ENCODE measurements at regions not wholly inside any gene's neighbourhood (a gene's known extent, or its start where the extent isn't known, plus 50 kb on each side); places are given as distances from the start of the nearest gene placed in this dataset.

DNA sequence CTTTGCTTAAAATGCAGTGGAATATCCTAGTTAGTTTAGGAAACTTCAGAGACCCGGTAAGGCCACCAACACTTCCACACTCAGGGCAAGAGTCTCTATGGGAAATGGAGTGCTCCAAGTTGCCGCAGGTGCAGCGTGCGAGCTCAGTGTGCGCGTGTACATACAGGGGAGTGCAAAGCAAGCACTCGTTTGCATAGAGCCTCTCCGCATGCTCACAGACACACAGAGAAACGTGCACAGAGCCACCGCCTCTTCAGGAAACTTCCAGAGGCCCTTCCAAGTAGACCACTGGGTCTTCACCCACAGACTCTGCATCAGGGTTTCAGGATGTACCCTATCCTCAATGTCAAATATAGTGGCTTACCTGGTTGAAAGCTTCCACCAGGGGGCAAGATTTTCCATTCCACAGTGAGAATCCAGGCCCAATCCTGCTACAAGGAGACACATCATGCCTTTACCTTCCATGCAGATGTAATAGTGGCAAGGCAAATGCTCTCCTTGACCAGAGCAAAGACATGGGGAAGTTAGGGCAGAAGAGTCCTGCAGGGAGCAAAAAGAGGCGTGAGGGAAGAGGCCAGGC, 513.0 kb upstream of the MYT1L start:
- no peak for DNase-seq

DNA sequence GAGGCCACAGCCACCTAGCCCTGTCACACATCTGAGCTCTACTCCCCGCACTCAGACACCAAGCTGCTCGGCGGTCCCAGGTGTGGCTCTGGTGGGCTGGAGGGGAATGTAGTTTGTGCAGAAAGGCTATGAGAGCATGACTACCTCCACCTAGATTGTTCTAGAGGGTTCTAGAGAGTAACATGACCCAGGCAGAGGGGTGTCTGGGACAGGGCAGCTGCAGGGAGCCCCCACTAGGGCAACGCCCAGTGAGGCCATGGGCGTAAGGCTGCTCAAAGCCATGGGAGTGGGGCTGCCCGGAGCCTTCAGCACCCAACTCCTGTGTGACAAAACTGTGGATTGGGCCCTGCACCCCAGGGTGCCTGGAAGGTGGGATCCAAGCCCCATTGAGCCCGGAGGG, 511.4 kb upstream of the MYT1L start:
- no peak for DNase-seq

DNA sequence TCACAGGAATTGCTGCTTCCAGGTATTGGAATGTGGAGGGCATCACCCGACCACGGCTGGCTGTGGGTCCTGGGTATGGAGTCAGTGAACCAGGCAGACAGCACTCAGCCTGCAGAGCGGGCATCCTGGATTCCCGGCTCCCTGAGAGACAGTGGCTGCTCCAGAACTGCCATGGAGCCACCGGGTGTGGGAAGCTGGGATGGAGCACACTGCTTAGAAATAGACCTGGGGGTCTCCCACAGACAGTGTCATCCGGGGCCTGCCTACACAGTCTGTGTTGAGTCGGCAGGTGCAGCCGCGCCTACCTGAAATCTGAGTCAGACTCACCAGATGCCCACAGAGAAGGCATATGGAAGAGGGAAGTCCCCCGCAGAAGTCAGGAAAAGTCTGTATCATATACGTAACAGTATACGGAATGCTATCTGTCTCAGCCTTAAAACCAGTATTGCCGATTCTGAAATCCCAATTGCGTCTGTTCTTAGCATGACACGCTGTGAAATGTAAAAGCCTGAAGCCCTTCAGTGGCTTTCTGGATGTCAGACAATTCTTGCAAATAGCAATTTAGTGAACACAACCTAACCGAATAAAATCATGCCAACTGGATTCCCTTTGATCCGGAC, 509.7 kb upstream of the MYT1L start:
- DNase-seq, result no peak

DNA sequence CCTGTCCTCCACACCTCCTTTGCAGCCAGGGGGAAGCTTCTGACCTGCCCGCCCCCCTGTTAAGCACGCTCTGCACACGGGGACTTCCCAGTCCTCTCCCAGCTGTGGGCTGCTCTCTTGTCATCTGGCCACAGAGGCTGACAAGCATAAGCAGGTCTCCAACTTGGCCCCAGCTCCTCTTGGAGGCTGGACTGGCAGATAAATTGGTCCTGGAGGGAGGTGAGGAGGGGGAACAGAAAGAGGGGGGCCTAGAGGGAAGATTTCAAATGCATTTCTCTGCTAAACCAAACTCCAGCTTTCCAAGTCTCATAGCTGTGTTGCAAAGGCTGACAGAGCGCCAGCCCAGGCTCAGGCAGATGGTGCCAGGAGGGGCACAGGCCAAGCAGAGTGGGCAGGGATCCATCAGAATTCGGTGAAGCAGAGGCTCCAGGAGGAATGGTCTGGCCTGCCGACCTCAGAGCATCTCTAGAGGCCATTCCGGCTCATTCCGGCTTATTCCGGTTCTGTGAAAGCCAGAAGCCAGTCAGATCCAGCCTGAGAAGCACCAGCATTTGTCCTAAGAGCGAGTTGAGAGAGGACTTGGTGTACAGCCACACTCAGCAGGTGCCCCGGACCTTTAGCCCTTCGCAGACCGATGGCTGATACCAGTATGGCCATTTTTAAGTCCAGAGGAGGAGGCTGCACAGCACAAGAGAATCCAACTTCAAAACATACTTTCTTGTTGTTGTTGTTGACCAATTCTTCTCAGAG, 508.9 kb upstream of the MYT1L start:
- no peak for DNase-seq

DNA sequence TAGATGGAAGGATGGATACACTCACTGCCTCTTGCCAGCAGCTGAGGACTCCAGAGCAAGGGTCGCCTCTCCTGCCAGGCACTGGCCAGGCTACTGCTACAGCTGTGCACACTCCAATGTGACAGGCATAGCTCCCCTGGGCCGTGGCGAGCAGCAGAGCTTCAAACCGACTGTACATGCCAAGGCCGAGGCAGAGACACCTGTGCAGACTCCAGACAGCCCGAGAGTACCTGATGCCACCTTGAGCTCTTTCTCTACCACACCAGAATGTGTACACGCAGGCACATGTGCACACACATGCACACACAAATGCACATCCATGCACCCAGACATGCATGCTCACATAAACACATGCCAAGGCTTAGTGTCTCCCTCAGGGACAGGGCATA, 508.3 kb upstream of the MYT1L start:
- DNase-seq, result no peak

DNA sequence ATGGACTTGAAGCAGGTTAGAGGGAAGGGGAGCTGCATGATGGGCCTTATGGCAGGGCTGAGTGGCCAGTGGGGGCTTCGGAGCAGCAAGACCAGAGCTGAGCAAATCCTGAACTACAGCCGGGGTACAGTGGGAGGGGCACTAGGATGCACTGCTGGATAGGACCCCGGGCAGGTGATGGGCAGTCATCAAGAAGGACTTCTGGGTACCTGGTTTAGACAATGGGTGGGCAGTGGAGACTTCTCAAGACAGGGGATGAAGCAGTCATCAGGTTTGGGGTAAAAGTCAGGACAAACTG, 507.4 kb upstream of the MYT1L start:
- no peak for DNase-seq

DNA sequence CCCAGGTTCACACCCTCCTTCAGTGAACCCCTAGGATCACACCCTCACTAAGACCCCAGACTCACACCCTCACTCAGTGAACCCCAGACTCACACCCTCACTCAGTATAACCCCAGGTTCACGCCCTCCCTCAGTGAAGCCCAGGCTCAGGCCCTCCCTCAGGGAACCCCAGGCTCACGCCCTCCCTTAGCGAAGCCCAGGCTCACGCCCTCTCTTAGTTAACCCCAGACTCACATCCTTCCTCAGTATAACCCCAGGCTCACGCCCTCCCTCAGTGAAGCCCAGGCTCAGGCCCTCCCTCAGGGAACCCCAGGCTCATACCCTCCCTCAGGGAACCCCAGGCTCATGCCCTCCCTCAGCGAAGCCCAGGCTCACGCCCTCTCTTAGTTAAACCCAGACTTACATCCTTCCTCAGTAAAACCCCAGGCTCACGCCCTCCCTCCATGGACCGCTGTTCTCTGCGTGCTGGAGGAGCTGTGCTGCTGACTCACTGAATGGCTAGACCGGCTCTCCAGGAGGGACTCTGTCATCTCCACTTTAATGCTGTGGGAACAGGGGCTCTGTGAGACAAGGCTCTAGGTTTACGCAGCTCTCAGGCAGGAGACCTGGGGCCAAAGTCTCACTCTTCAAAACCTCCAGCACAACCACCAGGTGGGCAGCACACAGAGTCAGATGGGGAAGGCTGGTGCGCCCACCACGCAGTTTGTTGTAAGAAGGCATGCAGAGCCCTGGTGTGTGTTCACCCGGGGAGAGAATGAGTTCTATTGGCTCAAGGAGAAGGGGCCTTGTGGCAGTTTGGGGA, 506.9 kb upstream of the MYT1L start:
- DNase-seq, result no peak

DNA sequence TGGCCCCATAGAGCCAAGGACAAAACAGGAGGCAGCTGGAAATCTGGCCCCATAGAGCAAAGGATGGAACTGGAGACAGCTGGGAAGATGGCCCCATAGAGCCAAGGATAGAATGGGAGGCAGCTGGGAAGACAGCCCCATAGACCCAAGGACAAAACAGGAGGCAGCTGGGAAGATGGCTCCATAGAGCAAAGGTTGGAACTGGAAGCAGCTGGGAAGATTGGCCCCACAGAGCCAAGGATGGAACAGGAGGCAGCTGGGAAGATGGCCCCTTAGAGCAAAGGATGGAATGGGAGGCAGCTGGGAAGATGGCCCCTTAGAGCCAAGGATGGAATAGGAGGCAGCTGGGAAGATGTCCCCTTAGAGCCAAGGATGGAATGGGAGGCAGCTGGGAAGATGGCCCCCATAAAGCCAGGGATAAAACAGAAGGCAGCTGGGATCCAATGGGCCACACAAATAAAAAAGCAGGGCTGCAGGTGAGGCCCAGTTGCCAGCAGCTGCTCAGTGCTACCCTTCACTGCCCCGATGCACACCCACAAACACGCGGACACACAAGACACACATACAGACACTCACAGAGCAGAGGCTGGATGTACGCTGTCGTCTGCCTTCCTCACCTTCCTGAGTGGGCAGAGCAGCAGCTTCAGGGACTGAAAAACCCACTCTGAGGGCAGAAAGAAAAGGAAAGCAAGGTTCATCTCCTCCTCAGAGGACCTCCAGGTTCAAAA, 505.4 kb upstream of the MYT1L start:
- DNase-seq, result no peak

DNA sequence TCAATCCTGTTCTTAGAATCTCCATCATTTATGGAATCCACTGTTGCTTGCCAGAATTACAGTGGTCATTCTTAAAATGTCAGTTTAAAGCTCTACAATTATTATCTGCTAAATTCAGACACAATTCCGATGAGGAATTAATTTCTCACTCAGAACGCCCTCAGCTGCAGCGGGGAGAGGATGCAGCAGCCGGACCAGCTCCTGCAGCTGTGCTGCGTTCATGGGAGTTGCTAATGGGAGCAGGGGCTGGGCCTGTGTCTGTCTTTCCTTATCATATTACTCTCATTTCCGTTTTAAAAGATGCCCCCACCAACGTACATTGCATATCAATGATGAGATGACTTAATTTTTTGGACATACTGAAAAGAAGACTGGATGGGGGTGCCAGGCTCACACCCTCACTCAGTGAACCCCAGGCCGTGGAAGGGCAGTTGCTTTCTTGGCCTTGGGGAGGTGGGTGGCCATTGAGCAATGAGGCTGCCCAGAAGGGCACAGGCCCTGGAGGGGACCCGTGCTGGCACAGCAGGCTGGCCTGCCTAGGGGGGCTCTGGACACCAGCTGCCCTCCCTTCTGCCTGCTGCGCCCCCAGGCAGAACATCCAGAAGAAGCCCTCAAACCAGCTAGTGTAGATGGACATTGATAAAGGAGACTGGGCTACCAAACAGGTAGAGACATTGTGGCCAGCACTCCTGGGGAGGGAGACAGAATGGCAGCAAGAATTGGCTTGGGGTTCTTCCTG, 503.6 kb upstream of the MYT1L start:
- no peak for DNase-seq

DNA sequence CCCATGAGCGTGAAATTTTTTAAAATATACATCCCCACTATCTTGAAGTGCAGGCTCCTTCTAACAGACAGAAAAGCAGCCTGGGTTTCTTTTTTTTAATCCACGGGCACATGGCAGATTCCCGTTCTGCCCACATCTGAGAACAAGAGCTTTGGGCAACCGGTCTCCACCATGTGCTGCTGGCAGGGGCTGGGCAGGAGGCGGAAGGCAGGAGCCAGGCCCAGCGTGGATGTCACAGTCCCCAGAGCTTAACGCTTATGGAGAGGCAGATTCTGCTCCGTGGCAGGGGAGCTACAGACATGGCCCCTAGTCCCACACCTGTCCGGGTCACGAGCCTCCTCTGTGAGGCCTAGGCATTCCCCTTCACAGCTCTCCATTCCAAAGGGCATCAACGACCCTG, 503.0 kb upstream of the MYT1L start:
- no peak for DNase-seq

DNA sequence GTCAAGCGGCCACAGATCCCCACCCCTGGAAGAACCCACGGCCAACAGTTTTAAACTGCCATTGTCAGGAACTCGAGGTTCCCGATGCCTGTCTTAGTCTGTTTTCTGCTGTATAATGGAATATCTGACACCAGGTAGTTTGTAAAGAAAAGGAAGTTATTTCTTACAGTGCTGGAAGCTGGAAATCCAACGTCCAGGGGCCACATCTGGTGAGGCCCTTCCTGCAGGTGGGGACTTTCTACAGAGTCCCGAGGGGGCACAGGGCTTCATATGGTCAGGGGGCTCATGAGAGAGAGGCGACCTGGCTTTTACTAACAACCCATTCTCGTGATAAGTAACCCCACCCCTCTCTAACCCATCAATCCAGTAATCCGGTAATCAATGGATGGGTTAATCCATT, 501.6 kb upstream of the MYT1L start:
- DNase-seq, result no peak

DNA sequence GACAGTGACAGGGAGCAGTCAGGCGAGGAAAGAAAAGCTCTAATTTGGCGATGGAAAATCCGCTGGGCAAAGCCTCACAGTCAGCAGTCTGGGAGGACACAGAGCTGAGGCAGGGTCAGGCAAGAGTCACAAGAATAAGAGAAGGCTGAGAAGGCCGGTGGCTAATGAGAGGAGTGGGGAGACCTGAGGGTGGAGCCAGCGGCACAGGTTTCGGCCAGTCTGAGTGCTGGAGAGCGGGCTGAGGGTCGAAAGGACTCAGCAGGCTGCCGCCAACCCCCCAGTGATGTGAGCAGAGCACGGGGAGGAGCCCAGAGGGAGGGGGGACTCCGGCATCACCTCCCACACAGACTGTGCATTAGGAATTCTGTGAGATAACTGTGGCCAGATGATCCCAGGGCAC, 500.6 kb upstream of the MYT1L start:
- DNase-seq, result no peak

DNA sequence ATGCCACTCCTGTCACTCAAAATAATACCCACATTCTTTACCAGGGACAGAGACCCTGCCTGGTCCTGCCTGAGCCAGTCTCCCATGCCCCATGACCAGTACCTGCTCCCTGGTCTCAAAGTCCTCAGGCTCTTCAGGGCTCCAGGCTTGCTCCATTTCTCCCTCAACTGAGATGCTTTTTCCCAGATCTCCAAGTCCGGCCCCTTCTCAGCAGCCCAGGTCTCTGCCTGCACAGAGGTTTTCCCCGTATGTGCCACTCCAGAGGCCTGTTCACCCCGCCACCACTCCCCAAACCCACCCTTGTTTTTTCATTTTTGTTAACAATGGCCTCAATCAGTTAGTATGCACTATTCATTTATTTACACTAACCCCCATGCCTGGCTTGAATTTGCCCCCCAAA, 499.5 kb upstream of the MYT1L start:
- no peak for DNase-seq

DNA sequence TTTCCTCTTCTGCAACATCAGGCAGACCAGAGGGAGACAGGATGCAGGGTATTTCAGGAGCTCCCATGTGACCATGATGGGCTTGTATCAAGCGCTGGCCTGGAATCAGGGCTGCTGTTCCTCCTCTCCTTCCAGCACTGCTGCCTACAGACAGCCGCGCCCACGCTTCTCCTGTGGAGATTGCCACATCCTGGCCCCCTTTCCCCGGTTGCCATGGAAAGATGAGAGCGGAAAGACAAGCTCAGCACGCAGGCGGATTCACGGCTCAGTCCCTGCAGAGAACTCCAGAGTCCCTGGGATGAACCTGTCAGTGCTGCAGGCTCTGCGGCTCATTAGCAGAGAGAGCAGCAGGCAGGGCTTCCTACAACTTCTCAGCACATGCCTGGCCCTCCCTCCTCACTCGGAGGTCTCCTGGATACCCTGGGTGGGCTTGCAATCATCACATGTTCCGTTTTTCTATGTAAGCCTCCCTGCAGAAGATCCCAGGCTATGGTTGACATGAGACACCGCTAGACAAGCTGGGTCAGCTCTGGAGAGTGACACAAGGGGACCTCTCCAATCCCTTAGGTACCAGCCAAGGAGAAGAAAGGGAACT, 497.8 kb upstream of the MYT1L start:
- no peak for DNase-seq

DNA sequence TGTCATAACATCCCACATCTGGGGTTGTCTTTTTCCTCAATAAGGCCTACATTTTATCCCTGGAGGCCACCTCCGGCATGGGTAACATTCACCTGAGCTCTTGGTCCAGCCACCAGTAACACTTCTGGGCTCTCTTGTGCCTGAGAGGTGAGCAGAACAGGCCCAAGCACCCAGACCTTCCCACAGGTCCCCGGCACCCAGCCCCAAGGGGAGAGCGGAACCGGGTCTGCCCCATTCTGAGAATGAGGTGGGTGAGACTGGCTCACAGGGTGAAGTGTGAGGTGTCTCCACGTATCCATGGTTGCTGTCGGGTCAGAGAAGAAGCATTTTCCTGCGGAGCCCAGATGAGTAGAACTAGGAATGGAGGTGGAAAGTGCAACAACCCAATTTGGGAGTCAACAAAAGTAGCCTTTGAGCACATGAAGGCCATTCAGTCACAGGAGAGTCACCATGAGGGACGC, 496.7 kb upstream of the MYT1L start:
- no peak for DNase-seq

DNA sequence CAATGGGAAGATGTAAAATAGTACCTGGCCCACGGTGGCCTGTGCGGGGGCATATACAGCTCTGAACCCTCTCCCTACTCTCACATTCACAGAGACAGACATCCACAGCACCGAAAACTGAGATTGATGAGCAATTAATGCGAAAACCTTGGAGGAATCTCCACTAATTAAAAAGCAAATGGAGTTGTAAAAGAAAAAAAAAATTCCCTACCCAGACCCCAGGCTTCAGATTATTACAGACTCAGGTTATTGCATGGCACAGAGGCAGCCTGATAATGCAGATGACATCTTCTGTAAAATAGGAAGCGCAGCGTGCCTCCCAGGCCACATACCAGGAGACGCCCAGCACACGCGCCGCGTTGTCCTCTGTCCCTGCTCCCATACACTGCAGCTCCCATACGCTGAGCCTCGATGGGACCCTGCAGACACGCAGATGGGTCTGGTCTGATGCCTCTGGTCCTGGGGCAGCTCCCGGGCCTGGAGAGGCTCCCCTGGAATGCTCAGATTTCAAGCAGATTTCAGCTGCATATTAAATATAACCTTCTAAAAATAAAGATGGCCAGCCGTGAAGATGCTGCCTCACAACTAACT, 496.1 kb upstream of the MYT1L start:
- DNase-seq, result no peak

DNA sequence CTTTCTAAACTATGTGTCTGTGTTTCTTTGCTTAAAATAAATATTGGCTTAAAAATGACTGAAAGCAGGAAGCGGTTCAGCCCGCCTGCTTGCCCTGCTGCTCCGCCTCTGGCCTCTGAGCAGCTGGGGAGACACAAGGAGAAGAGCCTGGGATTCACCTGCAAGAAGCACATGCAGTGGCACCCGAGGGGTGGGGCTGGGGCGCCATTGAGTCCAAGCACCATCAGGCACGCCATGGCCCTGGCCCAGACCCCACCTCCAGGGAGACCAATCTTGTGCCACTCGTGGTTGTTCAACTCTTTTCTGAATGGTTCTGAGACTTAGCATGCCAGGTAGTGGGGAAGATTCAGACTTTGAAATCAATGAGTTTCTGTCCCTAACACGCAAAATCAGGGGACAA, 495.5 kb upstream of the MYT1L start:
- DNase-seq, result no peak

DNA sequence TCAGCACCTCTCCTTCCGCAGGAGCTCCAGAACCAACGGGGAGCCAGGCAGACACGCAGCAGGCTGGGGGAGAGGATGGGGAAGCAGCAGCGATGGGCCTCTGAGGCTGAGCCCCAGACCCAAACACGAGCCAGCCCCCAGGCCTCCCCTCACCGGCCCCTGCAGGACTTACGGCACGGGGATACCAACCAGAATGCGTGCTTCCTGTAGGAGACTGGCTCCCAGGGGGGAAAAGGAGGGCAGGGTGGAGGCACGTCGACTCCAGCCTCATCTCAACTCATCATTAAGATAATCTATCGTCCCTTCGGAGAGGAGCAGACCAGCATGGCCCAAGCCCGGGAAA, 495.1 kb upstream of the MYT1L start:
- DNase-seq, result no peak

DNA sequence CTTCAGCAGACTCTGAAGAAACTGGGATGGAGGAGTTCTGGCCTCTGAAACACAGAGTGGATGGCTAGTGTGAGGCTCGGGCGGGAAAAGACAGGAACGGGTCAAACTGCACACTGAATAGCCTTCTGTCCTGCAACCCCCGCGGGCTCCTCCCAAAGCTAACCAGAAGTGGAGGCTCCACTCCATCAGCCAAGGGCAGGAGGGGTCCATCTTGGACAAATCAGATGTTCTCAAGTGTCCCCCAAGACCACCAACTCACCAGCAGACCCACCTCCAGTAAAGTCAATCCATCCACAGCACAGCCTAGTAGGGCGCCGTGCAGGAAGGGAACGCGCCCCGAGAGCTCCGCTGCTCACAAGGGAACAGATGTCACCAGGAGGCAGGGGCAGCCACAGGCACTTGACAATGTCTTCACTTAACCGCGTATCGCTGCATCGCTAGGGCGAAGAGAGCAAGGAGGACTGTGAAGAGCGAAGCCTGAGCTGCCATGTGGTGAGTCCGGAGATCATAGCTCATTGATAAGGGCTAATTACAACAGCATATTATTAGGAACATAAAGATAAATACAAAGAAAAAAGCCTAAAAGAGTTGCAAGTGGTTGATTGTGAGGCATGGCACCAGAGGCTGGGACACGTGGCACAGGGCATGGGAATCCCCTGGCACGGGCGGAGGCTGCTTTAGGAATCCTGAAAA, 494.6 kb upstream of the MYT1L start:
- no peak for DNase-seq

DNA sequence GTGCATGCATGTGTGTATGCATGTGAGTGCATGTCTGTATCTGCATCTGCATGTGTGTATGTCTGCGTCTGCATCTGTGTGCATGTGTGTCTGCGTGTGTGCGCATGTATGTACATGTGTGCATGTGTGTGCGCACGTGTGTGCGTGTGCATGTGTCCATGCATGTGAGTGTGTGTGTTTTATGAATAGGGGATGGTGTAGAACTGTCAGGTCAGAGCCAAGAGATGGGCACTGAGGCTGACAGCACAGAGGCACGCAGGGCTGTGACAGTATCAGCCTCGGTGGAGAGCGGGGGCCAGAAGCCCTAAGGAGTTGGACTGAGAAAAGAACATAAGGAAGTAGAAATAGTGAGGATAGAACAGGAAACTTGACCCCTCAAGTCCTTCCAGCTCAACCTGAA, 494.0 kb upstream of the MYT1L start:
- DNase-seq, result no peak

DNA sequence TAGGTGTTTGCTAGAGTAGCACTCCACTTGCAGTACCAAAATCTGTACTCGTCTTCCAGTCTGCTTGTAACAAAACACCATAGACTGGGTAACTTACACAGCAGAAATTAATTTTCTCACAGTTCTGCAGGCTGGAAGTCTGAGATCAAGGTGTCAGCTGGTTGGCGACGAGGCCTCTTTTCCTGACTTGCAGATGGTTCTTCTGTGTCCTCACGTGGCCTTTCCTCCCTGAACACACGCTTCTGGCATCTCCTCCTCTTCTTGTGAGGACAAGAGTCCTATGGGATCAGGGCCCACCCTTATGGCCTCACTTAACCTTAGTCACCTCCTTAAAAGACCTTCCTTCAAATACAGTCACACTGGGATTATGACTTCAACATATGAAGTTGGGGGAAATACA, 493.5 kb upstream of the MYT1L start:
- DNase-seq, result no peak

Measured in NCI-H1105 (cell line).